HG03196 (cell line): ENCODE measurements at regions not wholly inside any gene's neighbourhood (a gene's known extent, or its start where the extent isn't known, plus 50 kb on each side); places are given as distances from the start of the nearest gene placed in this dataset.
"Not testable (repeated sequence)": the region's sequence is repeated elsewhere in the genome, so short reads cannot be mapped to it uniquely, and the experiment has no call there.

ENCODE experiments used
- ATAC-seq: cut with Tn5 transposase; IDR thresholded peaks from one replicate; pipeline ENCODE4 v1.9.1; 2021; ENCODE audit not compliant: unreplicated experiment

GRCh38 chr2:16375351-16375750, 290.3 kb downstream of the CYRIA start:
- ATAC-seq, result no peak

- no peak for ATAC-seq
Measured at GRCh38 chr2:16374671-16375070, 291.0 kb downstream of the CYRIA start.

- no peak for ATAC-seq
Measured at GRCh38 chr2:16373341-16373740, 292.3 kb downstream of the CYRIA start.

GRCh38 chr2:16371751-16372150, 293.9 kb downstream of the CYRIA start:
- no peak for ATAC-seq

- ATAC-seq, result no peak
Measured at GRCh38 chr2:16368951-16369350, 296.7 kb downstream of the CYRIA start.

- no peak for ATAC-seq
Measured at GRCh38 chr2:16368328-16368727, 297.3 kb downstream of the CYRIA start.

GRCh38 chr2:16365366-16365765, 300.3 kb downstream of the CYRIA start:
- no peak for ATAC-seq

- no peak for ATAC-seq
Measured at GRCh38 chr2:16363581-16363980, 302.1 kb downstream of the CYRIA start.

- no peak for ATAC-seq
Measured at GRCh38 chr2:16362611-16363010, 303.0 kb downstream of the CYRIA start.

GRCh38 chr2:16361261-16361995, 304.2 kb downstream of the CYRIA start:
- no peak for ATAC-seq

- no peak for ATAC-seq
Measured at GRCh38 chr2:16359961-16360360, 305.7 kb downstream of the CYRIA start.

GRCh38 chr2:16357188-16357587, 308.4 kb downstream of the CYRIA start:
- ATAC-seq, result no peak

GRCh38 chr2:16351541-16351940, 314.1 kb downstream of the CYRIA start:
- ATAC-seq, result no peak

- ATAC-seq, result no peak
Measured at GRCh38 chr2:16351137-16351536, 314.5 kb downstream of the CYRIA start.

GRCh38 chr2:16350211-16350610, 315.4 kb downstream of the CYRIA start:
- ATAC-seq, result no peak

- no peak for ATAC-seq
Measured at GRCh38 chr2:16349811-16350210, 315.8 kb downstream of the CYRIA start.

GRCh38 chr2:16348821-16349515, 316.7 kb downstream of the CYRIA start:
- no peak for ATAC-seq

- no peak for ATAC-seq
Measured at GRCh38 chr2:16346671-16347070, 319.0 kb downstream of the CYRIA start.

GRCh38 chr2:16345231-16345630, 320.4 kb downstream of the CYRIA start:
- ATAC-seq, result not testable (repeated sequence)

GRCh38 chr2:16339206-16339605, 326.4 kb downstream of the CYRIA start:
- no peak for ATAC-seq

- ATAC-seq, result no peak
Measured at GRCh38 chr2:16338026-16338425, 327.6 kb downstream of the CYRIA start.

- ATAC-seq, result no peak
Measured at GRCh38 chr2:16336916-16337315, 328.7 kb downstream of the CYRIA start.

- no peak for ATAC-seq
Measured at GRCh38 chr2:16336491-16336890, 329.1 kb downstream of the CYRIA start.
